GM18861 (cell line): ENCODE measurements at regions not wholly inside any gene's neighbourhood (a gene's known extent, or its start where the extent isn't known, plus 50 kb on each side); places are given as distances from the start of the nearest gene placed in this dataset.
"Not testable (repeated sequence)": the region's sequence is repeated elsewhere in the genome, so short reads cannot be mapped to it uniquely, and the experiment has no call there.

Experiments
- ATAC-seq: cut with Tn5 transposase; IDR thresholded peaks from one replicate; pipeline ENCODE4 v1.9.1; 2021; ENCODE audit not compliant: unreplicated experiment

GRCh38 chr18:76307293-76307690 lies 187.8 kb downstream of the ZNF516 start:
- no peak for ATAC-seq

- ATAC-seq = no peak
Observed at GRCh38 chr18:76306685-76307292, 188.3 kb downstream of the ZNF516 start.

- no peak for ATAC-seq
Observed at GRCh38 chr18:76285866-76286265, 209.2 kb downstream of the ZNF516 start.

DNA sequence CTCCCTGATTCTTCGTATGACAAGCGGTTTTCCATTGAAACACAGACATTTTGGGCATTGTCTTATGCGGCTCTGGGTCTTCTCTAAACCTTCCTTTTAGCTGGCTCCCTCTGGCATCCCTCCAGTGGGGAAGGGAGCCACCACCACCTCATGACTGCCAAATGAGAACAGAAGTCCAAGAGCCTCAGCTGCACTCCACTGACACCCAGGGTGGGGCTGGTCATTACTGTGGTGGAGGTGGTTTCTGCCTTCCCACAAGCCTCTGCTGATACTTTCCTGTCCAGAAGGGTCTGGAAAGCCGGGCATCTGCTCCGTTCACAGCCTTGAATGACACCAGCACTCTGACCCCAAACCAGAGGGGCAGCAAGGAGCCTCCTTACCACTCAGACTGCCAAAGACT lies 213.5 kb downstream of the ZNF516 start:
- ATAC-seq = no peak

- ATAC-seq = no peak
Observed at GRCh38 chr18:76277801-76278200, 217.2 kb downstream of the ZNF516 start.

- ATAC-seq = no peak
Observed at GRCh38 chr18:76275727-76276313, 219.2 kb downstream of the ZNF516 start.

- ATAC-seq = no peak
Observed at GRCh38 chr18:76274468-76275289, 220.4 kb downstream of the ZNF516 start.

DNA sequence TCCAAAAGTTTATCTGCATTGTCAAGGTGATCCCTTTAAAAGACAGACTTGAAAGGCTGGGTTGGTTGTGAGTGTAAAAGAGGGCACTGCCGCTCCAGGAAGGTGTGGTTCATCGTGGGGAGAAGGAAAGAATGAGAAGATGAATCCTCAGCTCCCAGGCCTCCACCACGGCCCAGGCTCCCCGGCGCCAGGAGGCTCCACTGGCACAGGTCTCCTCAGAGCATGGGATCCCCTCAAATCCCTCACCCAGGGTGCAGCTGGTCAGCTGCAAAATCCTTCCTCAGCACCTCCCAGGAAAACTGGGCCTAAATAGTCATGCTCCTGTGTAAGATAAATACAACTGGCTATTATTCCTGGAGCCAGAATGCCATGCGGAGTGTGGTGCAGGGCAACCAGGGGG lies 221.1 kb downstream of the ZNF516 start:
- no peak for ATAC-seq

DNA sequence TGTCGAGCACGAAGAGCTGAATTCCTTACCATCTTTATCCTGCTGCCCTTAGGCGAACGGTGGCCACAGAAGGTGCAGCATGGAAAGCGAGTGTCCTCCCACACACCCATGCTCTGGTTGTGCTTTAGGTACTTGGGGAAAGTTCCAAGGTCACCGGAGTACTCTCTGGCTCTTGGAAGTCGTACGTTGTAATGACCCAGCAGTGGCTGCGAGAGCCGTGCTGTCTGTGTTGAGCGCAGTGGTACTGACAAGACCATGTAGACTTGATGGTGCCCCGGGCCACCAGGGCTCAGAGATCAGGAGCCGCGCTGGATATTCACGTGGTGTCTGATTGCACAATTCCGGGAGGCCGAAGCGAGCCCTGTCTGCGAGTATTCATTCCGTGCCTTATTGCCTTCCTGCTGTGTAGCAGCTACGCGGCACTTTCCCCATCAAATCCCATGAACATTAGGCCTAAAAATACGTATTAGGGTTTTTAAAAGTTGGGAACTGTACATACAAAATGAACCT lies 222.0 kb downstream of the ZNF516 start:
- no peak for ATAC-seq

GRCh38 chr18:76267423-76267822 lies 227.6 kb downstream of the ZNF516 start:
- not testable (repeated sequence) for ATAC-seq

- ATAC-seq = no peak
Observed at GRCh38 chr18:76266236-76266991, 228.6 kb downstream of the ZNF516 start.

DNA sequence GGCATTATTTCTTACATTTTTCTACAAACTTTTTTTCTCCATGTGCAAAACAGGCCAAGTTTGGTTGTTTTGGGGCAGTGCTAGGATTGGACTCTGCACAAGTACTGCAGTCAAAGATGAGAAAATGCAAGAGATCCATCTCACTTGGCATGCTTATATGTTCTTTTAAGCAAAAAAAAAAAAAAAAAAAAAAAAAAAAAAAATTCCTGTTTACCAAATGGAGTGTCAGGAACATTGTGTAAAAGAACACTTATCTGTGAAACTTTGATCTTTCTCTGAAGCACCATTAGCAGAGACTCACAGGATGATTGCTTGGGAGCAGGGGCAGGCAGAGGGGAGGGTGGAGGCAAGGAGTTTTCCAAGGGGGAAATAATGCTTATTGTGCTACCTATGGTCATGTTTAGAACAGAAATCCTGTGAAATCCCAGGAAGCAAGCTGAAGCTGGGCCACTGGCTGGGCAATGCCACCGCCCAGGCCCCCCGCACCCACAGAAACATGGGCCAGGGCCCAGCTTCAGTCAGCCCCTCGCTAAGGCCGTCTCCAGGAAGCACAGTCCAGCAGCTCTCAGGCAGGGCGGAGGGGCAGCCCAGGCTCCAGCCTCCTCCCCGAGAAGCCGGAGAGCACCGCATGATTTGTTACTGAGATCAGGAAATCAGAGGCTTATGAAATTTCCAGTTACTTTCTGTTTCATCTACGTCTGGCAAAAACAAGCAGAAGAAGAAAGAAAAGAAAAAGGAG lies 229.4 kb downstream of the ZNF516 start:
- ATAC-seq = no peak

GRCh38 chr18:76264876-76265250 lies 230.2 kb downstream of the ZNF516 start:
- no peak for ATAC-seq

GRCh38 chr18:76264198-76264875 lies 230.7 kb downstream of the ZNF516 start:
- no peak for ATAC-seq

DNA sequence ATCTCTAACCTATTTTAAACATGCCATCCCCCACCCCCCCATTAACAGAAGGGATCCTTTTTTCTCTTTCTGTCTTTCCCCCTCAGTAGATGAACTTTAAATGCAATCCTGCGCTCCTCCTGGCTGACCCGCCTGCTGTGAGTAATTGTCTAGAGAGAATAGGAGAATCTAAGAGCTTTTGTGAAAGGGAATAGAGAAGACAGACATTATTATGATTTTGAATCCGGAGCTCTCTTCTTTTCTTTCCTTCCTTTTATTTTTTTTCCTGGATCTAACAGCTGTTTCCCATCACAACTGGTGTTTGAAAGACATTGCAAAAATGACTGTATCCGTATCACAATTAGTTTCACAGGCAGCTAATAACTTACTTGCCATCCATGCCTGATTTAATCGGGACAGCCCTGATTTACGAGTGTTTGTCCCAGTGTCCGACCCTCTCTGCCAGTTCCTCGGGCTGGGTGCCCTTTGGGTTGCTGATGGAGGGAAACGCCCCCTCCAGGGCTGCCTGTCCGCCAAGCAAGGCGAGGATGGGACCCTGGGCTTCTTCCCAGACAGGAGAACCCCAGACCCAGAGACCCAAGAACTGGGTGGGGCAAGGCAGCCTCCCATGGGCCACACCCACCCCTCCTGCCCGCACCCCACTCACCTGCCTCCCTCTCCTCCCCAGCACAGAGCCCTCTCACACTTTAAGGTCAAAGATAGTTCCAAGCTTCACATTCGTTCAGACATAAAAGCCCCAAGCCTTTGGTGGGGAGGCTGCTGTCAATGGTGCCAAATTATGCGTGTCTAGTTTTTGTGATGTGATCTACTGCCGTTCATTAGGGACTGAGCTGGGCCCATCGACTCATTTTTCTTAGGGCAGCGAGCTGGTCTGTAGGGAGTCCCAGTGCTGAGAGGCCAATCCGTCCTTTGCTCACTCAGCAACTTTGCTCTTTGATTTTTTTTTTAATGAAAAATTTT lies 231.7 kb downstream of the ZNF516 start:
- no peak for ATAC-seq

DNA sequence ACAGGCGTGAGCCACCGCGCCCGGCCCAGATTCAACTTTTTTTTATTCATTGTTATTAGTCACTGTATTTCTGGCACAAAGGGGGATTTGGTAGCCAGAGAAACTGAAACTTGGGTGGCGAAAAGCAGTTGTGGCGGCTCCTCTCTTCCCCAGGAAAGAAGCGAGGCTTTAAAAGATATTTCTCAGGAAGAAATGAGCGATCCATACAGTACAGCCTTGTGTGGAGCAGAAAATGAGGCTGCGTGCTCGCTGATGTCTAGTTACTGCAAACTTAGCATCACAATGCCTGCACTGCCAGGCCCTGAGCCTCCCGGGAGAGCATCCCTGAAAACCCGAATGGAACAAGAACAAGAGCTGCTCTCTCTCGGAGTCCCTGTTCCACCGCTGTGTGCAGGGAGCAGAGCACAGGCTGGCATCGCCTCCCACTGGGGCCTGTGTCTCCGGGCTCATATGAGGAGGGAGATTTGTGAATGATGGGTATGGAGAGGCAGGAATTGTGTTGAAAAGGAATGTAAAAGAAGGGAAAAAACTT lies 234.0 kb downstream of the ZNF516 start:
- ATAC-seq = no peak

GRCh38 chr18:76259711-76260110 lies 235.3 kb downstream of the ZNF516 start:
- no peak for ATAC-seq

- ATAC-seq = no peak
Observed at GRCh38 chr18:76259096-76259495, 235.9 kb downstream of the ZNF516 start.

DNA sequence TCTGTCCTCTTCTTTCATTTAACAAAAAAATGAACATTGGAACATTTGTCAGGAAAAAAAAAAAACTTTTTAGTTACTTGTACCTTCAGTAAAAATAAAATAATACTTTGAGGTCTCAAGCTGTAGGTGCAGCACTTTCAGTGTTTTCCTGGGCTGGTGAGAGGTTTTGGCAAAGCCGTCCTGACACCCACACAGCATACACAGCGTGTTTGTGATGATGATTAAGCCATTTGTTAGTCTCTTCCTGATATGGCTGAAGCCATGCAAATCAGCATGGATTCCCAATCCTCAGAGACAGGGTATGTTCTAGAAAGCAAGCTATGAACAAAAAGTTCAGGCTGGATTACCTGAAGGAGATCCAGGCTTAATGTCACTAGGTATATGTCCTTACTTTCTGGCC lies 236.8 kb downstream of the ZNF516 start:
- ATAC-seq = no peak
